ENCODE measurements at regions not wholly inside any gene's neighbourhood (a gene's known extent, or its start where the extent isn't known, plus 50 kb on each side); places are given as distances from the start of the nearest gene placed in this dataset.

DNA sequence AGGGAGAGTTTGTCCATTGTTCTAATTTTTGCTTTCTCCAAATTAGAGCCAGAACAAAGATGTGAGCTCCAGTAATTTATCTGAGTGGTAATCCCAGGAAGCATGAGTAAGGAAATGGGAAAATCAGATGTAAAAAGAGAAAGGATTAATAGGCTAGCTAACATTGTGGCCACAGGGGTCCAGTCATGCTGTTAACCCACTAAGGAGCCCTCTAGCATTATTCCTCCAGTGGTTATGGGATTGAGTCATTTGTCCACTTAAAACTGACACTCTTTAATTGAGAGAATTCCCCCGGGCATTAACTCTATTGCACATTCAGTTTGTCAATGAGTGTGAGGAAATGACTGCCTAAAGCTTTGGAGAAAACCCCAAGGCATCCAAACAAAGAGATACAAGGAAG lies 700.3 kb upstream of the TYRP1 start:
- TF ChIP-seq BHLHE40 (IDR thresholded peaks at IDR 0.05; ENCODE audit: low read depth, low read length) = no peak
- TF ChIP-seq, protein P1, sequence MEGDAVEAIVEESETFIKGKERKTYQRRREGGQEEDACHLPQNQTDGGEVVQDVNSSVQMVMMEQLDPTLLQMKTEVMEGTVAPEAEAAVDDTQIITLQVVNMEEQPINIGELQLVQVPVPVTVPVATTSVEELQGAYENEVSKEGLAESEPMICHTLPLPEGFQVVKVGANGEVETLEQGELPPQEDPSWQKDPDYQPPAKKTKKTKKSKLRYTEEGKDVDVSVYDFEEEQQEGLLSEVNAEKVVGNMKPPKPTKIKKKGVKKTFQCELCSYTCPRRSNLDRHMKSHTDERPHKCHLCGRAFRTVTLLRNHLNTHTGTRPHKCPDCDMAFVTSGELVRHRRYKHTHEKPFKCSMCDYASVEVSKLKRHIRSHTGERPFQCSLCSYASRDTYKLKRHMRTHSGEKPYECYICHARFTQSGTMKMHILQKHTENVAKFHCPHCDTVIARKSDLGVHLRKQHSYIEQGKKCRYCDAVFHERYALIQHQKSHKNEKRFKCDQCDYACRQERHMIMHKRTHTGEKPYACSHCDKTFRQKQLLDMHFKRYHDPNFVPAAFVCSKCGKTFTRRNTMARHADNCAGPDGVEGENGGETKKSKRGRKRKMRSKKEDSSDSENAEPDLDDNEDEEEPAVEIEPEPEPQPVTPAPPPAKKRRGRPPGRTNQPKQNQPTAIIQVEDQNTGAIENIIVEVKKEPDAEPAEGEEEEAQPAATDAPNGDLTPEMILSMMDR (conservative IDR thresholded peaks at IDR 0.05; ENCODE audit: low read depth, low read length) = no peak

Measured in IMR-90 (cell line).